GM19468 (cell line): ENCODE measurements at regions not wholly inside any gene's neighbourhood (a gene's known extent, or its start where the extent isn't known, plus 50 kb on each side); places are given as distances from the start of the nearest gene placed in this dataset.
"Not testable (repeated sequence)": the region's sequence is repeated elsewhere in the genome, so short reads cannot be mapped to it uniquely, and the experiment has no call there.

ENCODE experiments used
- ATAC-seq: cut with Tn5 transposase; IDR thresholded peaks from one replicate; pipeline ENCODE4 v1.9.1; 2021; ENCODE audit warnings: mild to moderate bottlenecking, moderate library complexity, moderate number of reproducible peaks; ENCODE audit not compliant: unreplicated experiment; ENCODE audit errors: extremely low read depth

DNA sequence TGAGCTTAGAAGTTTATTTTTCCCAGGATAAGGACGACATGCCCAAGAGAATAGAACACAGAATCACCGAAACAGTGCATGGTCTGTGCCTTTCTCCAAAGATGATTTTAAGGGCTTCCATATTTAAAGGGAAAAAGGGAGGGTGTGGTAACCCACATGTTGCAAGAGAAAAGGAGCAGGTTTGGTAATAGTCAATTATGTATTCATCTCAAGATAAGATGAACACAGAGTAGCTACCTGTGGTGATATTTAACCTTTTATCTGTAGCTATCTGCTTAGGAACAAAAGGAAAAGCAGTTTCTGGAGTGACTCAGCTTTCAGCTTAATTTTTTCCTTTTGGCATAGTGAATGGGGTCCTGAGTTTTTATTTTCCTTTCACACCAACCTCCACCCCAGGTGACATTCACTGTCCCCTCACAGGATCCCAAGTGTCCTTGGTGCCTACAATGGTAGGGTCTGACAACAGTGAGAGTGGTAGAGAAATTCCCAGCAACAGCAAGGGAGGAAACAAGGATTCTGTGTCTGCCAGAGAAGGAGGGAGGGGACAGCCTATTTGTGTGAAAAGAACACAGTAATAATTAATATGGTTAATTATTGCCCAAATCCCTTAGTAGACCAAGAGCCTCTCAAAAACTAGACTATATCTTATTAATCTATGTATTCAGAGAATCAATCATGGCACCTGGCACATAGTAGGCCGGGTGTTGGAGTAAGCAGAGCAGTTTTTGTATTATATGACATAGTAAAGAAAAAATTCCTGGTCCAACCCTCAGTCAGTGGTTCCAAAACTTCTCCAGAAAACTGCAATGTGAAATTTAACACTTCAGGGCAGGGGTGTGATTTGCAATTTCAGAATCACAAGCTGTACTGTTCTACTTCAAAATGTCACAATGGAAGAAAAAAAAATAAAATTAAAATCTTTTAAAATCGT is 154.5 kb downstream of the PHLDA1 start:
- no peak for ATAC-seq

DNA sequence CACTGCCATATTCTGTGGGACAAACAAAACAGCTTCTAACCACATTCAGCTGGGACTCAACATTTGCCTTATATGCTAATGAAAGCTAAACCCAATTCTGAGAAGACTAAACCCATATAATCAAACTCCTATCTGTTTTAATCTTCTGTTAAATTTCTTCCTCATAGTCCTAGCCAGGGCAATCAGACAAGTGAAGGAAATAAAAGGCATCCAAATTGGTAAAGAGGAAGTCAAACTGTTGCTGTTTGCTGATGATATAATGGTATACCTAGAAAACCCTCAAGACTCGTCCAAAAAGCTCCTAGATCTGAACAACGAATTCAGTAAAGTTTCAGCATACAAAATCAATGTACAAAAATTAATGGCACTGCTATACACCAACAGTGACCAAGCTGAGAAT is 157.1 kb downstream of the PHLDA1 start:
- ATAC-seq, result no peak

DNA sequence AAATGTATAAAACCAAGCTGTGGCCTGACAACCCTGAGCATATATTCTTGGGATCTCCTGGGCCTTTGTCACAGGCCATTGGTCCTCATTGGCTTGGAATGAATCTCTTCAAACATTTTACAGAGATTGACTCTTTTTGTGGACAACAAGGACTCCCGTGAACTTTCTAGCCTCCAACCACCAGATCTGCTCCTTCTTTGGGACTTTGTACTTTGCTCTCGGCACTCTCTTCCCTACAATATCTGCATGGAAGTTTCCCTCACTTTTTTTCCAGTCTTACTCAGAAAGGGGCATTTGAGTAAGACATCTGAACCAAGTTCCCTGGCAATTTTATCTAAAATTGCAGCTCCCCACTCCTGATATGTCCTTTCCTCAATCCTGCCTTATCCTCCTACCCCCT is 158.8 kb downstream of the PHLDA1 start:
- no peak for ATAC-seq

DNA sequence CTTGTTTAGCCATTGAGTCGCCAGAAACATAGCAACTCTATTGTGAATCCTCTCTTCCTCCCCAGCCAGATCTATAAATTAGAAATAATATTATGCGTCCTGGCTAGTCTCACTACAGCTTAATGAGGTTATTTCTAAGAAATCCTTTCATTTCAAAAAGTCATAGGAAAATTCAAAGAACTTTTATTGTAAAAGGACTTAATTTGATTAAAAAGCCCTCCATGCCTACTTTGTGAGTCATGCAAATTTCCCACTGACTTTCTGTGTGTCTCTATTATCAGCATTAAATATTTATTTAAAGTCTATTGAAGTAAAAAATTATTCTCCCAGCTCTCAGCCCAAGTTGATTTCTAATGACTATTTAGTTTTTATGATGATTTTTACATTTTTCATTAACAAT is 160.7 kb downstream of the PHLDA1 start:
- no peak for ATAC-seq

DNA sequence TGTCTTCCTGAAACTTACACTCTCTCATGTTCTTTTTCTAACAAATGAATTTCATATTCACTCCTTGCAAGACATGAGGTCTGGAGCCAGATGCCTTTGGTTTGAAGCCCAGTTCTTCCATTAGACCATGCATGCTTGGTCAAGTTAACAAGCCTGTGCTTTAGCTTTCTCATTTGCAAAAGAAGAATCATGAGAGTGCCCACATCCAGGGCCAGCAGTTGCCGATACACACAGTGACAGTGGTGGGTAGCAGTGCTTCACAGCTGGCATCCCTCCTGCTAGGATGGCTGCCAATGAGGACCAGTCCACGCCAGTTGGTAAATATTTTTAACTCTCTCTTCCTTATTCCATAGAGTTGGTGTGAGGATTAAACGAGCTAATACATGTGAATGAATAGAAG is 163.1 kb downstream of the PHLDA1 start:
- ATAC-seq, result no peak

DNA sequence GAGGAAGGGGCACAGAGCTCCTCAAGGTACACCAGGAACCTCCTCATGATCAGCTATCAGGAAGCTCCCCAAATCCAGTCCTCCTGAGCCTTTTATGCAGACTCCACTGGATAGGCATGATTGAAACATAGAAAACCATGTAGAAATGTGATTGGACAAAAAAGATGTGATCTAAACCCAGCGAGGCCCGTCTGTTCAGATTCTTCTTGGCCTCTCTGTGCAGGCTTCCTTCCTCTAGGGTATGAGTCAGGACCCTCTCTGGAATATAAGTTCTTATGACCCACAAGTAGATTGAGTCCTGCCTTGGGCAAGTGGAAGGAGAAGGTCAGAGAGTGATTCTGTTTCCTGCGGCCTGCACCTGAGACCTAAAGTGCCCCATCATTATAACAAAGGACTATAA is 166.3 kb downstream of the PHLDA1 start:
- ATAC-seq, result no peak

DNA sequence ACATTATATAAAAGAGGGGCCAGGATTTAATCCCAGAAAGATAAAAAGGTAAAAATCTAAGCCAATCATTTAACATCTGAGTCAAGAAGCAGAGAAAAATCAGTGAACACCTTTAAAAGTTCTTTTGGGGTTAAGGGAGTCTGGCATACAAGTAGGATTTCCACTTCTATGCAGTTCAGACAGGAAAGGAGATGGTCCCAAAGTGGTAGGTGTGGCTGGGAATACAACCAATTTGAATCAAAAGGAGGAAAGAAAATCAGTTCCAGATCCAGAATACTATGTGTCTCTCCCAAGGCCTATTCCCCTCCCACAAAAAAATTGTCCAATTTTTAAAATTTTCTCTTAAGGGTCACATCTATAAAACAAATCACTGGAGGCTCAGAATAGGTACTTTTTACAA is 167.4 kb downstream of the PHLDA1 start:
- ATAC-seq, result no peak

DNA sequence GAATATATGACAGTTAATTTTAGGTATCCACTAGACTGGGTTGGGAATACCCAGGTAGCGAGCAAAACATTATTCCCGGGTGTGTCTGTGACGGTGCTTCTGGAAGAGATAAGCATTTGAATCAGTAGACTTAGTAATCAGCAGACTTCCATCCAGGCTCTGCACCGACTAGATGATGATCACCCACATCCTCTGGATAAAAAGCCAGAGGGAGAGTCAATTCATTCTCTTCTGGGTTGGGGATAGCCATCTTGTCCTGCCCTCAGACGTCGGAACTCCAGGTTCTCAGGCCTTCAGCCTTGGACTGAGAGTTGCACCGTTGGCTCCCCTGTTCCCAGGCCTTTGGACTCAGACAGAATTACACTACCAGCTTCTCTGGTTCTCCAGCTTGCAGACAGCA is 168.0 kb downstream of the PHLDA1 start:
- ATAC-seq, result no peak

DNA sequence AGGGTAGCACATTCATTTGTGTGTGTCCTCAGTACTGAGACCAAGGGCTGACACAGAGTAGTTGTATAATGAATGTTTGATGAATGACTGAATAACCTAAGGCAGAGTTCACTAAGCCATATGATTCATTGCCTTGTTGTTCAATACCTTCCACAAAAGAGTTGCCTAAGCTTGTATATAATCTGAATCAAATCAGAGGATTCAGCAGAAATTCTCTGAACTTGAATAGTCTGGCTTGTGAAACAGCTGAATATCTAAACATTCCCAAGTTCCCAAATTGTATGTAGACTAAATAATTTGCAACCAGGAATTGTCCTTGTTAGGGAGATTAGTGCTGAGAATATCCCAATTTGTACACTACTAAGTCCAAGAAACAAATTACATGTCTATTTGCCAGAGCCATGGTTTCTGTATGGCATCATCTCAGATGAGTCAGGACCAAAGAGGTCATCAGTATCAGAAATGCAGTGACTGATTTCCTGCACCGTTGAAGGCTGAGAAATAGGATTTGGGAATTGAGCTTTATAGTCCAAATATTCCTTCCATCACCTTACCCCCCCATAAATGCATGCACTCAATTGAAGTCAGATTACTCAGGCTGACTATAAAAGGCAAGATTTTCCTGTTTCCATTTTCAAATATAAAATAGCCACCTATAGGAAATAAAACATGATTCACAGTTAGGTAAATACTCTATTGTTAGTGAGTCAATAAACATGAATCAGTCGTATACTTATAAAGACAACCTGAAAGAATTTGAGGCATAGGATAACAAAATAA is 168.7 kb downstream of the PHLDA1 start:
- no peak for ATAC-seq

DNA sequence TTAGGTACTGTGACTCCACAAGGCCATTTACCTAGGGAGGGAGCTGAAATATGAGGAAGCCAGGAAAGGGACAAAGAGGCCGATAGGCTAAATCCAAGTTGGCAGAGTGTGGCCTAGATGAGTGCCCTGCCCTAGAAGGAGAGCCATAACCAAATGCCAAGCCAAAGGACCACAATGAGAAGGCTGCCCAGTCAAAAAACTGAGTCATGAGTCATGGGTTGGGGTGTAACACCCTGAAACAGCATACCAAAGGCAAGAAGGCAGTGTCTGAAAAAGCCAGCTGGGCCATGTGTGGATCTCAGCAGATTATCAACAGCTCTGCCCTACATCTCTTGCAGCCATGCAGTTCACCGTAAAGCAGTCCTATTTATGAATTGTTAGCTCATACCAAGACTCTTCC is 171.7 kb downstream of the PHLDA1 start:
- ATAC-seq, result no peak

DNA sequence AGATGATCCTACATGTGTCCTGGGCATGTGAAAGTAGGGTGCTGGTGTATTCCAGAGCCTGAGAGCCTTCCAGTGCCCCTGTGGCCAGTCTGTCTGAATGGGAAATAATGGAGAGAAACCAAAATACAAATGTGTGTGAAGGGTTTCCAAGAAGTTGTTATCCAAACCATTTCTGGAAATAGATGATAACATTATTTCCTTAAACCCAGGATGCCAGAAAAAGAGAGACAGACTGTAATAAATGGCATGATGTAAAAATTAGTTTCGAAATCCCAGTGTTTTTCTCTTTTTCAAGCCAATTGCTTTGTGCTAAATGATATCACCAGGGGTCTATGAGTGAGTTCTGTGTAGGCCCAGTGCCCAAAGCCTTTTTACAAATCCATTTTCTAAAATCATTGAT is 175.3 kb downstream of the PHLDA1 start:
- ATAC-seq, result no peak

DNA sequence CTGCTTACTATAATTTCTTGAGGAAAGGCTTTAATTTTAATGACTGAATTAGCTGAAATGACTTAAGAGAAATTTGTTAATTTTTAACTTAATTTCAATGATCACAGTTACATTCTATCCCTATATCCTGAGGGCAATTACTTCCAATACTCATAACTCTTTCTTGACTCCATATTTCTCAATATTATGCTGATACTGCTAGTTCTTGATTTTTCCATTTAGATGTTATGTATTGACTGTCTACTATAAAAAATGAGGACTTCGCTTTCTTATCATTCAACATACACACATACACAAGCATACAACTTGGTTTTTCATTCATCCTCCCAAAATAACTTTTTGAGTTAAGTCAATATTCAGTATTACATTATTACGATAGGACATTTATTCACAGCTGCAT is 176.2 kb downstream of the PHLDA1 start:
- ATAC-seq, result no peak

DNA sequence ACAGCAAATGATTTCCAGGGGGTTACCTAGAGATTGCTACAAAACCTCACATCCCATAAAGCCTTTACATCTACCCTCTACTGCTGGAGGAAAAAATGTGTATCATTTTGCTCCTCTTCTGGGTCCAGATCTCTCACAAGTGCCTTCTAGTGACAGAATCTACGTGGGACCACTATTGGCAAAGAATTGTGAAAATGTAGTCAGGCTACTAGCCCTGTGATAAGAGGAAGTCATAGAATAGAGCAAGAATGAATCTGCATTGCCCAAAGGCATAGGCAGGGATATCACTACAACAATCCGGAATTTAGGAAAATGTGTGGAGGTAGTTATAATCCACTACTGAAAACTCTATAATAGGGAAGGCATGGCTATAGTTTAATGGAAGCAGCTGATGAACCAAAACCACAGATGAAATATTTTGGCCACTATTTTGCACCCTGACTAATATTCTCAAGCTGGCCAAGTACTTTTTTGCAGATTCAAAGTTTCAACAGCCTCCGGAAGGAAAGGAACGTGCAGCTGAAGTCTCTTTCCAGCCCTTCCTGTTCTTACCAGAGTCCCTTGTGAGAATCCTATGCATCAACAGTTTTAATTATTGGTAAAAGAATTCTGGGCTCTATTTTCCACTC is 176.8 kb downstream of the PHLDA1 start:
- ATAC-seq, result no peak

DNA sequence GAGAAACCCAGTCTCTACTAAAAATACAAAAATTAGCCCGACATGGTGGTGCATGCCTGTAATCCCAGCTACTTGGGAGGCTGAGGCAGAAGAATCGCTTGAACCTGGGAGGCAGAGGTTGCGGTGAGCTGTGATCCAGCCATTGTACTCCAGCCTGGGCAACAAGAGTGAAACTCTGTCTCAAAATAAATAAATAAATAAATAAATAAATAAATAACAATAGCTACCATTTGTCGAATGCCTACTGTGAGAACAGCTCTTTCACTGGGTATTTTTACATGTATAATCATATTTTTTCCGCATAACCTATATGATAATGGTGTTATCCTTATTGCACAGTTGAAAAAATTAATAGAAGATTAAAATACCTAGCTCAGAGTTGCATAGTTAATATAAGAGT is 177.4 kb downstream of the PHLDA1 start:
- ATAC-seq, result not testable (repeated sequence)

DNA sequence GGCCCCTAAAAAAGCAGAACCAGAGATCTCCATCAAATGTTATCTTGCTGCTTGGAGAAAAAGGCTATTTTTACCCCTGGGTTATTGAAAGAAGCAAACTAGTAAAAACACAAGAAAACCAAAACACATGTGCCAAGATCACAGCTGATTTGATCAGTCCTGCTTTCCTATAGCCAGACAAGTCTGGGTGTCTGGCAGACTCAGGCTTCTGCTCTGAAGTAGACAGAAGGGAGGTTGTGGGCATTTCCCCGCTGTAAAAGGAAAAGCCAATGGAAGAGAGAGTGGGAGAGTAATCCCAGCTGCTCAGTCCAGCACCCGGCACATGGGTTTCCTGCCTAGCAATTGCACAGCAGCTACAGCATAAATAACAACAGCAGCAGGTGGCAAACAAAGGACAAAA is 177.9 kb downstream of the PHLDA1 start:
- no peak for ATAC-seq

DNA sequence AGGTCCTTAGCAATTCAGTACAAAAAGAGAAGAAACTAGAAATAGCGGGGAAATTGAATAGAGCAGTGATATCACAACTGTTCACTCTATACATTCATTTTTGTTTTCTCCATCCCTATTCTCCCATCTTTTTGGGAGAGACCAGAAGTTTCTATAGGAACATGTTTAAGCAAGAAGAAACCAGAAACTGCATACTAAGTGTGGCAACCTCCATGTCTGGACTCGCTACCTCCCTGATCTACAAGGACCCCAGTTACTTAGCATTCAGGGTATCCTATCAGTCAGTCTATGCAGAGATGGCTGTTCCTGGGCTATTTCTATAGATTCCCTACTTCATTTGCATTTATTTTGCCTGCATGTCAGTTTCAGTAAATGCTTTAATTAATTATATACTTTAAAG is 178.6 kb downstream of the PHLDA1 start:
- no peak for ATAC-seq

DNA sequence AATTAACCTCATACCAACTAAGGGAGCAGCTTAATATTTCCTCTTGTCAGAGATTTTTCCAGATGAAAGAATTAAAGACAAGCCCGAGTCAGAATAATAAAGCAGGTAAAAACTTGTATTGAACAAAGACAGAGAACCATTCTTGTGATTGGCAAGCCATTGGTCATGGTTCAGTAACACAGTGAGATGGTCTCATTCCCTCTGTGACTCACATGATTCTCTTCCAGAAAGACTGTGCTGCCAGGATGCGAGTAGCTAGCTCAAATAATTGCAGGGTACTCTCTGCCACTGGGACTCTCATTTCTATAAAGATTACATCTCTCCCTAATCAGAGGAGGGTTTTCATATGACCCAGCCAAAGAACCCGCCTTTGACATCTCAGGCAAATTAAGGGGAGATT is 179.4 kb downstream of the PHLDA1 start:
- ATAC-seq, result no peak

DNA sequence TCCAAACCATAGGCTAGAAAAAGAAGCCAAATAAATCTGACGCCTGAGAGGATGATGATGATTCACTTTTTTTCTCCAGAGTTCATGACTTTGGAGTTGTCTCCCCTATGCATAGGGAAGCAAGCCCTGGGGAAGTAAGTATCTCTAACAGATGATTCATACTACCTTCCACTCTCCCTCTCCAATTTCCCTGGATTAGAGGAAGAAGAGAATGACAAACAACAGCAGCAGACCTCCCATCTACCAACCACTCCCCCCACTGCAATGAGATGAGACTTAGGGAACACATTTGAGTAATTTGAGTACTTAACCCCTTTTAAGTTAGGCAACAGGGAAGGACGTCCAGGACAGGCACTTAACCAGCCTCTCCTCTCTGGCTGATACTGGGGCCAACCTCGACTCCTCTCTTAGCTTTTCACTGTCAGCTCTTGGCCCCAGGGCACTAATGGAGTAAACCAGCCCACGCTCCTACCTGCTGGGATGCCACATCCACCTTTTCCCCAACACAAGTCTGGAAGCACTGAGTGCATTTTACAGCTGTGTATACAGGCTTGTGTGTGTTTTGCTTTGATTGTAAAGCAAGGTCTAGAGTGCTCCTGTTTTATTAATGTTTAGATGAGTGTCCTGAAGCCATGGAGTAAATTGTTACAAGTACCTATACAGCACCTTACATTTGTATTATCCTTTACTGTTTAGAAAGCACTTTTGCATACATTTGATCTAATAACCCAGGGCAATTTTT is 180.7 kb downstream of the PHLDA1 start:
- ATAC-seq, result no peak

DNA sequence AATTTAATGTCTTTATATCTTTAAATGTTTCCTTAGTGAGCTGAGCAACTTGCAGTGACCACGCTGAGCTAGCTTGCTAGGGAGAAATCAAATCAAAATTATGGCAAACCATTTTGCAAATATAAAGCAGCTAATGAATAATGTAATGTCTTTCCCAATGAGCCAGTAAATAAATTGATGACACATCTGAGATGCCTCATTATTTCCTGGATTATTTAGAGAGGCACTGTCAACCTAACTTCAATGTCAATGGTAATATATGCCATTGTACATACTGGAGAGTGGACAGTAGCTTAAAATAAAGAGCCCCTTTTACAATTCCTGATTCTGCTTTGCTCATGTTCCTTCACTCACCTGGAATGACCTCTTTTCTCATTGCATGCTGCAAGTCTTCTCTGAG is 182.6 kb downstream of the PHLDA1 start:
- ATAC-seq, result no peak

DNA sequence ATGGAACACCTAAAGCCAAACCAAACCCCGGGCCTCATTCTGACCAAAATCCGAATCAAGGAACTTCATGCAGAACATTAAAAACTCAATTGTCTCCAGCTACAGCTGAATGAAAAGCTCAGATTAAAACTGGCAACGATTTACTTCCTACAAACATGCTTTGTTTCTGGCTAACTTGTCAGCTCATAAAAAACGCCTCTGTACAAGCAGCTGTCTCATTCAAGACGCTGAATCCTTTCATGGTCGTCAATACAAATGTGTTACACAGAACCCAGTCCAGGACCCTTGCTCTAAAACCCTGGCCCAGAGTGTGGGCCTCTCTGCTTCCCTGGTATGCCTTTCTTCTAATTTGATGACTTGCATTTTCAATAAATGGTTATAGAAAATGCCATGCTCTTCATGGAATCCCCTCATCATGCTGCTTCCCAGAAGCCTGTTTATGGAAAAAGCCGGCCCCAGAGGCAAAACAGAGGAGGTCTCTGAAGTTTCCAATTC is 183.1 kb downstream of the PHLDA1 start:
- no peak for ATAC-seq
